Tibial nerve (tissue), 4 donors: ENCODE measurements at regions not wholly inside any gene's neighbourhood (a gene's known extent, or its start where the extent isn't known, plus 50 kb on each side); places are given as distances from the start of the nearest gene placed in this dataset.

Source experiments
- DNase-seq, 2 donors: peaks; one replicate each; pipeline ENCODE4 v3.0.0-alpha.2; 2019; ENCODE audit warnings: low spot score in 2 of 2
- H3K27ac ChIP-seq, 4 donors: fragments of 200-600 bp; sonication (generic) in 3 of 4; one replicate each; pipeline ENCODE4 v1.5.1; 2017 to 2019; ENCODE audit warnings: mild to moderate bottlenecking in 1 of 4
- H3K27me3 ChIP-seq, 2 donors: fragments of 200-600 bp; sonication (generic) in 1 of 2; one replicate each; pipeline versions ENCODE4 v1.5.1 to v1.6.0; 2017 to 2019
- H3K36me3 ChIP-seq, 3 donors: fragments of 200-600 bp; sonication (generic); one replicate each; pipeline ENCODE4 v1.5.1; 2018 to 2019
- H3K4me1 ChIP-seq, 4 donors: fragments of 200-600 bp; sonication (generic) in 3 of 4; one replicate each; pipeline ENCODE4 v1.5.1; 2017 to 2019
- H3K4me3 ChIP-seq, 4 donors: fragments of 200-600 bp; sonication (generic) in 3 of 4; one replicate each; pipeline ENCODE4 v1.5.1; 2017 to 2019; ENCODE audit warnings: mild to moderate bottlenecking in 1 of 4, moderate library complexity in 1 of 4
- H3K9me3 ChIP-seq, 4 donors: fragments of 200-600 bp; sonication (generic) in 3 of 4; one replicate each; pipeline ENCODE4 v1.5.1; 2017 to 2019
- CTCF ChIP-seq, 5 experiments: fragments of 200-600 bp in 3 of 5; fragments of 450-650 bp in 2 of 5; sonication (generic) in 3 of 5; IDR thresholded peaks; one replicate each; pipeline ENCODE4 v1.5.1; 2016 to 2019; ENCODE audit warnings: antibody characterized with exemption in 5 of 5, mild to moderate bottlenecking in 3 of 5, moderate library complexity in 2 of 5
- EP300 ChIP-seq, 2 donors: sonication (generic); formaldehyde crosslinking; IDR thresholded peaks; one replicate each; pipeline ENCODE4 v1.6.1; 2017; ENCODE audit warnings: antibody characterized with exemption in 2 of 2, mild to moderate bottlenecking in 1 of 2
- POLR2A ChIP-seq, 2 donors: fragments of 450-650 bp; IDR thresholded peaks; one replicate each; pipeline ENCODE4 v1.6.1; 2017; ENCODE audit warnings: antibody characterized with exemption in 2 of 2, mild to moderate bottlenecking in 2 of 2, moderate library complexity in 2 of 2
- WGBS, 2 donors: methylation state at CpG; one replicate each; pipeline ENCODE4 v1.1.5; 2018; 5-methylcytosine and 5-hydroxymethylcytosine counted together

- Histone ChIP-seq H3K36me3 (no peaks in the 10 kb centered on the region), H3K27ac (no peak overlapping the region), H3K4me3 (no peak overlapping the region), H3K4me1 (no peaks in the 10 kb centered on the region), H3K9me3 (no peaks in the 10 kb centered on the region), H3K27me3 (no peaks in the 10 kb centered on the region)
- no peak for DNase-seq
- TF ChIP-seq CTCF (IDR thresholded peaks at IDR 0.05) (no peak), EP300 (IDR thresholded peaks at IDR 0.05) (no peak), POLR2A (IDR thresholded peaks at IDR 0.05) (no peak)
- WGBS, 2 donors = 62 to 68% methylated on average over 3 of the region's 3 CpGs
These were observed 242.1 kb upstream of the ARGLU1 start for GRCh38 chr13:106810069-106810468.

DNA sequence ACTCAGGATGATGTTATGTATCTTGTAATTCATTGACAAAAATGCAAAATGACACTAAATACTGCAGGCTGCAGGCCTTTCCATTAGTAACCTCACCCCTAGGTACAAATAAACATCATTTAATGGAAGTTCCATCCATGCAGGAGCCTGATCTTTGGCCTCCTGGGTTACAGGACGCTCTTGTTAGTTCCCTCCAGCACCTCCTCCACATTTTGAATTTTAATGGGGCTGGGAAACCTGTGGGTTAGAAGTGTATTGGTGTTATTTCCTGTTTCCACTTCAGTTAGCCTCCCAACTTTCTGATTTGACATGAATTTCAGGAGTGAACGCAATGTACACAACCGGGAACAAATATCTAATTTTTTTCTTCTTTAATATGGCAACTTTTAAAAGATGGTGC lies 237.1 kb upstream of the ARGLU1 start:
- no peaks in the 10 kb centered on the region for H3K36me3 ChIP-seq
- no peak for DNase-seq
- H3K4me1 ChIP-seq = no peaks in the 10 kb centered on the region
- no peak for TF ChIP-seq EP300 (IDR thresholded peaks at IDR 0.05)
- no peak for TF ChIP-seq CTCF (IDR thresholded peaks at IDR 0.05)
- TF ChIP-seq POLR2A (IDR thresholded peaks at IDR 0.05) = no peak
- WGBS, 2 donors = 59 to 60% methylated on average over 3 of the region's 3 CpGs
- no peak overlapping the region for H3K4me3 ChIP-seq
- no peaks in the 10 kb centered on the region for H3K27me3 ChIP-seq
- H3K9me3 ChIP-seq = no peaks in the 10 kb centered on the region
- H3K27ac ChIP-seq = no peak overlapping the region

DNA sequence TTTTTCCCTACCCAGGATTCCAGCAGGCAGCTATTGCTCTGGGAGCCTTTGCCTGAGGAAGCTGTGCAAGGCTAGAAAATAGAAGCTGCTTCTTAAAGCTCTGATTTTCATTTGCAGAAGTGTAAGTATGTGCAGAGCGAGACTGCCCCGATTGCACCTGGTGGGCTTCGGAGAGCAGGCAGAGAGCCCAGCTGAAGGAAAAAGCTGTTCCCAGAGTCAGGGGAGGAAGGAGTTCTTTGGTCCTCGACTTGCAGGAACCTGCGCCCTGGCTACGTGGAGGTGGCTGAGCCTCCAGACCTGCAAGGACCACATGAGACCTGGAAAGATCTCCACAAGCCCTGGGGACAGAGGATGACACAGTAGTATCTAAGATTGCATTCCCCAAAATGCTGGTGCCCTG lies 235.0 kb upstream of the ARGLU1 start:
- no peak for DNase-seq
- TF ChIP-seq CTCF (IDR thresholded peaks at IDR 0.05) = no peak
- no peak for TF ChIP-seq EP300 (IDR thresholded peaks at IDR 0.05)
- TF ChIP-seq POLR2A (IDR thresholded peaks at IDR 0.05) = no peak
- H3K36me3 ChIP-seq = no peaks in the 10 kb centered on the region
- no peaks in the 10 kb centered on the region for H3K4me1 ChIP-seq
- 65 to 73% methylated on average over 6 of the region's 6 CpGs for WGBS, 2 donors
- no peak overlapping the region for H3K27ac ChIP-seq
- H3K4me3 ChIP-seq = no peak overlapping the region
- no peaks in the 10 kb centered on the region for H3K9me3 ChIP-seq
- H3K27me3 ChIP-seq = no peaks in the 10 kb centered on the region

- no peak overlapping the region for H3K27ac ChIP-seq
- no peaks in the 10 kb centered on the region for H3K9me3 ChIP-seq
- no peaks in the 10 kb centered on the region for H3K36me3 ChIP-seq
- no peak overlapping the region for H3K4me3 ChIP-seq
- H3K27me3 ChIP-seq = no peaks in the 10 kb centered on the region
- no peaks in the 10 kb centered on the region for H3K4me1 ChIP-seq
- no peak for DNase-seq
- WGBS, 2 donors = 70 to 71% methylated on average over 10 of the region's 10 CpGs
- TF ChIP-seq CTCF (IDR thresholded peaks at IDR 0.05) = no peak
- TF ChIP-seq POLR2A (IDR thresholded peaks at IDR 0.05) = no peak
- no peak for TF ChIP-seq EP300 (IDR thresholded peaks at IDR 0.05)
These were observed 231.9 kb upstream of the ARGLU1 start for GRCh38 chr13:106799781-106800335.

DNA sequence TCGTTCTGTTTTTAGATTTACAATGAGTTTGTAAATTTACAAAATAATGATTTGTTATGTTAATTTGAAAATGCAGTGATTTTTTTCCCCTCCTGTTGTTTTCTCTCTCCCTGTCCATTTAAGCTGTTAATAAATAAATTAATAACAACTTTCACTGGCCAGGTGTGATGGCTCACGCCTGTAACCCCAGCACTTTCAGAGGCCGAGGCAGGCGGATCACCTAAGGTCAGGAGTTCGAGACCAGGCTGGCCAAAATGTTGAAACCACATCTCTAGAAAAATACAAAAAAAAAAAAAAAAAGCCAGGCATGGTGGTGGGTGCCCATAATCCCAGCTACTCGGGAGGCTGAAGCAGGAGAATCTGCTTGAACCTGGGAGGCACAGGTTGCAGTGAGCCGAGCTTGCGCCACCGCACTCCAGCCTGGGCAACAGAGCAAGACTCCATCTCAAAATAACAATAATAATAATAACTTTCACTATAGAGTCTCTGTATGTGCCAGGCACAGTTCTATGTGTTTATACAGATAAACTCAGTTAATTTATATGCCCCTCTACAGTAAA lies 229.2 kb upstream of the ARGLU1 start:
- no peak for TF ChIP-seq POLR2A (IDR thresholded peaks at IDR 0.05)
- TF ChIP-seq CTCF (IDR thresholded peaks at IDR 0.05) = no peak
- TF ChIP-seq EP300 (IDR thresholded peaks at IDR 0.05) = no peak
- 78 to 86% methylated on average over 9 of the region's 9 CpGs for WGBS, 2 donors
- Histone ChIP-seq H3K27ac (no peak overlapping the region), H3K36me3 (no peaks in the 10 kb centered on the region), H3K4me1 (no peaks in the 10 kb centered on the region), H3K27me3 (no peaks in the 10 kb centered on the region), H3K4me3 (no peak overlapping the region), H3K9me3 (no peaks in the 10 kb centered on the region)
- no peak for DNase-seq
